Upper lobe of right lung (tissue), 1 donor: ENCODE measurements at regions not wholly inside any gene's neighbourhood (a gene's known extent, or its start where the extent isn't known, plus 50 kb on each side); places are given as distances from the start of the nearest gene placed in this dataset.

Source experiments
- ATAC-seq: fragments of 200-7000 bp; cut with Tn5 transposase; one replicate; pipeline ENCODE4 v1.9.1; 2020; ENCODE audit warnings: mild to moderate bottlenecking, moderate library complexity
- DNase-seq: peaks from one replicate; pipeline ENCODE4 v3.0.0-alpha.2; 2020
- H3K27ac ChIP-seq: fragments of 200-600 bp; one replicate; pipeline ENCODE4 v1.8.0; 2022
- H3K27me3 ChIP-seq: fragments of 200-600 bp; one replicate; pipeline ENCODE4 v1.8.0; 2022; ENCODE audit warnings: mild to moderate bottlenecking
- H3K36me3 ChIP-seq: fragments of 200-600 bp; one replicate; pipeline ENCODE4 v1.8.0; 2022
- H3K4me1 ChIP-seq: fragments of 200-600 bp; one replicate; pipeline ENCODE4 v1.8.0; 2022
- H3K4me3 ChIP-seq: fragments of 200-600 bp; one replicate; pipeline ENCODE4 v1.8.0; 2022; ENCODE audit warnings: mild to moderate bottlenecking
- H3K9me3 ChIP-seq: fragments of 200-600 bp; one replicate; pipeline ENCODE4 v1.8.0; 2022
- CTCF ChIP-seq: fragments of 200-600 bp; IDR thresholded peaks from one replicate; pipeline ENCODE4 v1.8.0; 2022; ENCODE audit warnings: antibody characterized with exemption
- intact Hi-C: fragments of 100-400 bp; cut with DNase I; formaldehyde crosslinking; loops from one replicate; pipeline ENCODE4 v1.11.0; 2022
- donor health status: DM: no; HTN: yes; CAD: no; lungs with severe emphysema.

GRCh38 chr6:150712505-150713252, 113.0 kb downstream of the PLEKHG1 start:
- Histone ChIP-seq H3K27me3 (no peaks in the 10 kb centered on the region), H3K4me3 (no peak overlapping the region), H3K9me3 (no peaks in the 10 kb centered on the region), H3K36me3 (no peaks in the 10 kb centered on the region), H3K27ac (no peak overlapping the region), H3K4me1 (peaks cover 3% of the 10 kb centered on the region)
- no peak for DNase-seq
- TF ChIP-seq CTCF, result no peak
- intact Hi-C loops, result no loop called here
- ATAC-seq, result no peak

- DNase-seq, result no peak
- Histone ChIP-seq H3K27ac (no peak overlapping the region), H3K4me3 (no peak overlapping the region), H3K4me1 (peaks cover 3% of the 10 kb centered on the region), H3K9me3 (no peaks in the 10 kb centered on the region), H3K36me3 (no peaks in the 10 kb centered on the region), H3K27me3 (no peaks in the 10 kb centered on the region)
- no peak for ATAC-seq
- no peak for TF ChIP-seq CTCF
- intact Hi-C loops, result no loop called here
These were observed 113.8 kb downstream of the PLEKHG1 start for GRCh38 chr6:150713487-150713886.

- ATAC-seq (no peak), DNase-seq (no peak)
- H3K4me1 ChIP-seq, result peaks cover 3% of the 10 kb centered on the region
- H3K27ac ChIP-seq, result no peak overlapping the region
- no peaks in the 10 kb centered on the region for H3K27me3 ChIP-seq
- intact Hi-C loops, result no loop called here
- no peak for TF ChIP-seq CTCF
- H3K4me3 ChIP-seq, result no peak overlapping the region
- H3K9me3 ChIP-seq, result no peaks in the 10 kb centered on the region
- no peaks in the 10 kb centered on the region for H3K36me3 ChIP-seq
These were observed 114.2 kb downstream of the PLEKHG1 start for GRCh38 chr6:150713931-150714330.

GRCh38 chr6:150715133-150715532, 115.4 kb downstream of the PLEKHG1 start:
- H3K9me3 ChIP-seq, result no peaks in the 10 kb centered on the region
- H3K36me3 ChIP-seq, result no peaks in the 10 kb centered on the region
- no peak for TF ChIP-seq CTCF
- DNase-seq, result no peak
- H3K27ac ChIP-seq, result no peak overlapping the region
- no peaks in the 10 kb centered on the region for H3K27me3 ChIP-seq
- peaks cover 3% of the 10 kb centered on the region for H3K4me1 ChIP-seq
- no peak for ATAC-seq
- intact Hi-C loops, result no loop called here
- no peak overlapping the region for H3K4me3 ChIP-seq

- DNase-seq, result peak; percentile 69
- H3K27ac ChIP-seq, result no peak overlapping the region
These were observed 117.7 kb downstream of the PLEKHG1 start for GRCh38 chr6:150717419-150717818.

More at GRCh38 chr6:150717419-150717818, 117.7 kb downstream of the PLEKHG1 start:
- intact Hi-C loops, result no loop called here
- Histone ChIP-seq H3K4me1 (no peaks in the 10 kb centered on the region), H3K9me3 (no peaks in the 10 kb centered on the region), H3K36me3 (no peaks in the 10 kb centered on the region), H3K4me3 (no peak overlapping the region), H3K27me3 (no peaks in the 10 kb centered on the region)
- peak; percentile 88 for ATAC-seq
- TF ChIP-seq CTCF, result no peak
